NOMO-1 treated with DMSO at 0.1 percent for 48 hours (cell line): ENCODE measurements at regions not wholly inside any gene's neighbourhood (a gene's known extent, or its start where the extent isn't known, plus 50 kb on each side); places are given as distances from the start of the nearest gene placed in this dataset.

ENCODE experiments used
- DNase-seq: peaks from one replicate; lab custom pipeline; 2025; ENCODE audit not compliant: unreplicated experiment; lab: John Stamatoyannopoulos, UW

DNA sequence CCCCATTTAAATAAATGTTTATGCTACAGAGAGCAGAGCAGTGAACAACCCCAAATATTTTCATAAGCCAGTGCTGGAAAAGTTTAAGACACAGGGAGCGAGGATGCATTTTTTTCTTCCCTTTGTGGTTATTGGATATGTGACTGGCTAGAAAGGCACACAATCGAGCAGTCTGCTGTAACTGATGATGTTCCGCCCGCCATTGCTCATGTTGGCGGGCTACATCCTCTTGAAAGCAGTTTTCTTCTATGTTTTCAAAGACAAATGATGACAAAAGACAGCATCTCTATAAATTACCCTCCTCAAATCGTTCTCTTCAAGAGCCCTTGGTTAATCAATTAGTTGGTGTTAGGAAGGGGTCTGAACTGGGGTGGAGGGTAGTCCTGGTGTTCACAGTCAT is 269.8 kb downstream of the SKAP2 start:
- no peak for DNase-seq

DNA sequence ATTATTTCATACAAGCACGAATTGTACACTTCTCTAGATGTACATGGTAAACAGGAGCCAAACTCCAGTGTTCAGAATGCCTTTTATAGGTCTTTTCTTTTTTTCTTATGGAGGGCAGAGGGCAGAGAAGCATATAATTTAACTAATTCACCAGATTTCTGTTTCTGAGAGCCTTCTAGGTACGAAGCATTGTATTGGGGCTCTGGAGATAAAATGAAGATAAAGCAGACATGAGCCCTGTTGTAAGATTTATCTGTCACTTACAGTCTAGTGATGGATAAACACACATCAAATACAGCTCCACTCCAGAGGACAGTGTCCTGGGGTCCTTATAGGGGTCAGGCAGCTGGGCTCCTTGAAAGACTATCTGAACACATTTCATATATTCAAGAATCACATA is 265.5 kb downstream of the SKAP2 start:
- no peak for DNase-seq

DNA sequence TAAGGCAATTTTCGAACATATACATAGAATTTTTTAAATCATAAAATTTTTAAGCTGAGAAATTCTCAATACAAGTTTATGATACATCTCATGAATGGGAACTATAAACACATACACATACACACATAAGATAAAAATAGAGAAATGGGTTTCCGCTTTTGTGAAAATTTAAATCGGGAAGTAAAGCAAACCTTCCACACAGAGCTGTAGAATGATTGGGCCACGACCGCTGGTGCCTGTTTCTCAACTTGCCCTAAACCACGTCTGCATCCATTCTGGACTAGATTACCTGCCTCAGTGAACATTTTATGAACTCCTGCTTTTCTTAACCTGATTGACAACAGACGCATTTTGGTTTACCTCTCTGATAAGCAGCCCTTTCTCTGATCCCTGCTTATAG is 264.4 kb downstream of the SKAP2 start:
- peak; percentile 80 for DNase-seq

DNA sequence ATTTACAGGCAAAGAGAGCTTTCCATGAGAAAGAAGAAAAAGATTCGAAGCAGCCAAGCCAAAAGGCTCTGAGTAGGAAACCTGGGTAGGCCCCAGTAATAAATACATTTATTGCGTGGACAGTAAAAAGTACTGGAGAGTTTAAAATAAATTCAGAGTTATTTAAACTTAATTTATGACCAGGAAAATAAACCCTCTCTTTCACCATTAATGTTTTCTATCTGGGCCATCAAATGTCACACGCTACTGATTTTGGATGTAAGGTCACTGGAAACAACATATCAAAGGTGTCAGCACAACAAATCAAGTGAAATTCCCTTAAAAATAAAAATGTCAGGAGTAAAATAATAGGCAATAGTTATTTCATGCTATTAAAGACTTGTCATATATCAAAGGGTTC is 264.0 kb downstream of the SKAP2 start:
- no peak for DNase-seq

DNA sequence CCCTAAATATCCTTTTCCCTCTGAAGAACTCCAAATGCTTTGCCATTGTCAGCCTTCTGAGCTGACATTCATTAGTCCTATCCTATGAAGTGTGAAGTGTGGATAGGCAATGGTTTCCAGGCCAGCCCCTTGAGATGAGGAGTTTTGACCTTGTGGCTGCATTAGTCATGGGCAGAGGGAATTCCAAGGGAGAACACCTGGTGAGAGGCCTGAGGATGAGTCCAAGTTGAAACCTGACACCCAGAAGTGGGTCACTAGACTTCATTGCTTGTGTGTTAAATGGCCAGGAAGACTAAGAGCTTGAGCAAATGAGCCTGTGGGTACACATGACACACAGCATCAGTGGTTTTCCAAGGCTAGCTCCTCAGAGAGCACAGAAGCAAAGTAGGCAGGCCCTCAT is 260.8 kb downstream of the SKAP2 start:
- DNase-seq: no peak

DNA sequence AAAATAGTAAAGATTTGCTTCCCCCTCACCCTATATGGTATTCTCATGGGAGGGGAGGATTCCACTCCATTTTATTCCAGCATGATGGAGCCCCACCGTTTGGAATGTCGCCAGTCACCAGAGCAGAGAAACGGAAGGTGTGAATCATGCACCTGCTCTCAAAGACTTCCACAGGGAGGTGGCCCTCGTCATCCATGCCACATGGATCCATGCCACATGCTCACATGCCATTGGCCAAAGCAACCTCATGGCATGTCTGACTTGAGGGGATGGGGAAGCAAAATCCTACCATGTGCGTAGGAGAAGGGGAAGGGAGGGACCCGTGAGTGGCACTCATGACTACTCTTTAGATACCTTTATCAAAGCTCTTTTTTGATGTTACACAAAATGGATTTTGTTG is 256.0 kb downstream of the SKAP2 start:
- no peak for DNase-seq

DNA sequence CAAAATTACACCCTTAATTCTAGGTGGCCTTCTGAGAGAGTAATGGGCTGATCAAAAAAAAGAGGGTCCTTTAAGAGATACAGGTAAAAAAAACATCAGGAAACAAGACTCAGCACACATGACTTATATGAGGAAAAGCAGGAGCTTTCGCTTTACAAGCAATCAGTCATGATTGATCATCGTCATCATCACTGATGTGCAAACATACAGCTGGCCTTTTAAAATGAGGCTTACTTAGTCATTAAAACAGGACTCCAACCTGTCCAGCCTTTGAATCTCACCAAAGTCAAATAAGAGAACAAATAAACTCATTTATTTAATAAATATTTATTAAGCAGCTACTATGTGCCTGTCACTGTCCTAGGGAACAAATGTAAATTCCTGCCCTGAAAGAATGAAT is 255.3 kb downstream of the SKAP2 start:
- no peak for DNase-seq

DNA sequence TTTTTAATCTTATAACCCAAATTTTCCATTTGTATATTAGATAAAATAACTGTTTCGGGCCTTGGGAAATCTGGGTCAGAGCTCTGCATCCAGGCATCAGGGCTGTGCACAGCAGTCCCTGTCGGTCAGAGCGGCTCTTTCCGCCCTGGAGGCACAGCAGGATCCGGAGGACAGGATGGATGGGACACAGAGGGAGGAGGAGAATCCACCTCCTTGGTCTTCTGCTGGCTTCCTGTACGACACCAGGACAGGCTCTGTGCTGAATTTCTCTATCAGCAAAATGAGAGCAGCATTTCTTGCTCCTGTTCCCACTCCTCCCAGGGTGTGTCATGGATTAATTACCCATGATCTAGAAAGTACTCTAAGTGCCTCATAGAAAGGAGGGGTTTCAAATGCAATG is 254.9 kb downstream of the SKAP2 start:
- no peak for DNase-seq

DNA sequence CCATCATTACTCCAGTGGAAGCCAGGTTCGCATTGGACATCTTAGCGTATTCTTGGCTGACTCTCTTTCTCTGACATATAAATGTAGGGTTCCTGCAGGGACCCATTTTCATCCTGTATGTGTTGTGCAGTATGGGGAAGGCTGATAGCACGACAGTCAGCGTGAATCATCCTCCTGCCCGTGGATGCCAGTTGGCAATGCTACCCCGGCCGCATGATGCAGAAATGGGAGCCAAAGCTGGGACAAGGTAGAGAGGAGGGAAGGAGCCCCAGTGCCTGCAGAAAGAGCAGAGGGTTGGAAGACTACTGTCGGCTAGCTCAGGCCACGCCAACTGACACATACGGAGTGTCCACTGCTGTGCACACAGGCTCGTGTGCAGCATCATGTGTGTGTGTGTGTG is 251.6 kb downstream of the SKAP2 start:
- DNase-seq: no peak

DNA sequence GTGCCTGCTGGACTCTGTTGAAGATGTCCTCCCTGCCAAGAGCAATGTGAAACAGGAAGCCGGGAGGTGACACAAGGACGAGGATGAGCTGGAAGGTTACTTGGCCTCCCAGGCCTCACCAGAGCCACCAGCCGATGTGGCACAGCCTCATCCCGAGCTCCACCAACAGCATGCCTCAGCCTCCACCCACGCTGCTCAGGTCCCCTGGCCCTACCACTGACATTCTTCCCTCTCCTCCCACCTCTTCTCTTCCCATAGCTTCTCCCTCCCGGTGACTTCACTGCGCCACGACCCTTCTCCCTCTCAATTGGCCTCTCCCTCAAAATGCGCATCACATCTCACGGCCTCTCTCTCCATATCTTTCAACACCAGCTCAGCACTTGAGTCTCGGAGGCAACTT is 249.9 kb downstream of the SKAP2 start:
- DNase-seq: no peak

DNA sequence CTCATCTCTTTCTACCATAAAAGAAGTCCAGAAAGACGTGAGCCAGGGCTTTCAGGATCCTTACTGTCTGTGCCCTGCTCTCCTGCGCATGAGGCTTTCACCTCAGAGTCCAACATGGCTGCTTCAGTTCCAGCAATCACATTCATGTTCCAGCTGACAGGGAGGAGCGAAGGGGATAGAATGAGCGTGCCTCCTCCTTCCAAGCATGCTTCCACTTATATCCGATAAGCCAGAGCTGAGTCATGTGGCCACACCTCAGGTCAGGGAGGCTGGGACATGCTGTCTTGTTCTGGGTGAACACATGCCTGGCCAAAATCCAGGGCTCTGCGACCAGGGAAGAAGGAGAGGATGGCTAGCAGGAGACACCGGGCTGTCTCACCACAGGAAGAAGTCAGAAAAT is 248.2 kb downstream of the SKAP2 start:
- DNase-seq: no peak

DNA sequence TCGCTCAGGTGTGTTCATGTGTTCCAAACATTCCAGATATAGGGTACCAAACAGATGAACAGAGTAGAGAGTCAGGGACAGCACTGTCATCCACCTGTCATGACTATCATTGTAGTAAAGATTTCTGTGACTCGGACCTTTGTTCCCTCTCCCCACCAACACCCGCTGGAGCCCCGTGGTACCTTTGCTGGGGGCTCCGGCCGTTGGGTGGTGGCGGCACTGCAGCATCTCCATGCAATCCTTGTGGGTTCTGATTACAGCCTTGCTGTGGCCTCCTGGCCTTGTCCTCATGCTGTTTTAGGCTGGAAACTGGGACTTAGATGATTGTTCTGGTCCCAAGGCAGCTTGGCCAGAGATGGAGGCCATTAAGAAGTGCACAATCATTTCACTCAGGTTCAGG is 247.3 kb downstream of the SKAP2 start:
- DNase-seq: no peak
